ENCODE measurements at regions not wholly inside any gene's neighbourhood (a gene's known extent, or its start where the extent isn't known, plus 50 kb on each side); places are given as distances from the start of the nearest gene placed in this dataset.

- H3K9me3 ChIP-seq: no peaks in the 10 kb centered on the region
- H3K4me1 ChIP-seq: no peaks in the 10 kb centered on the region
- no peak for ATAC-seq (ENCODE audit: low FRiP score in 2 of 2)
- no peaks in the 10 kb centered on the region for H3K27me3 ChIP-seq
- no peak for DNase-seq
- H3K27ac ChIP-seq: no peak overlapping the region
- no peaks in the 10 kb centered on the region for H3K36me3 ChIP-seq
- H3K4me3 ChIP-seq: no peak overlapping the region
- TF ChIP-seq POLR2A (IDR thresholded peaks at IDR 0.05) (no peak), EP300 (IDR thresholded peaks at IDR 0.05) (no peak), CTCF (IDR thresholded peaks at IDR 0.05) (no peak), POLR2AphosphoS5 (IDR thresholded peaks at IDR 0.05) (no peak)
- 39 to 48% methylated on average over 11 of the region's 11 CpGs for WGBS, 2 donors
Observed at GRCh38 chr12:130266751-130267150, 70.9 kb upstream of the PIWIL1 start.

GRCh38 chr12:130280231-130280630, 57.5 kb upstream of the PIWIL1 start:
- Histone ChIP-seq H3K4me3 (peak overlapping the region in 1 of 4 donors; percentile 23), H3K9me3 (no peaks in the 10 kb centered on the region), H3K27ac (no peak overlapping the region), H3K27me3 (no peaks in the 10 kb centered on the region), H3K36me3 (no peaks in the 10 kb centered on the region), H3K4me1 (no peaks in the 10 kb centered on the region)
- ATAC-seq (ENCODE audit: low FRiP score in 2 of 2) (no peak), DNase-seq (no peak)
- WGBS, 2 donors: 30 to 45% methylated on average over 9 of the region's 9 CpGs
- TF ChIP-seq POLR2A (IDR thresholded peaks at IDR 0.05) (no peak), CTCF (IDR thresholded peaks at IDR 0.05) (no peak), POLR2AphosphoS5 (IDR thresholded peaks at IDR 0.05) (no peak), EP300 (IDR thresholded peaks at IDR 0.05) (no peak)

- H3K27me3 ChIP-seq: no peaks in the 10 kb centered on the region
- 74 to 79% methylated on average over 11 of the region's 11 CpGs for WGBS, 2 donors
- ATAC-seq (ENCODE audit: low FRiP score in 2 of 2): no peak
- no peak for DNase-seq
- H3K27ac ChIP-seq: no peak overlapping the region
- H3K4me1 ChIP-seq: no peaks in the 10 kb centered on the region
- H3K4me3 ChIP-seq: no peak overlapping the region
- no peaks in the 10 kb centered on the region for H3K36me3 ChIP-seq
- no peak for TF ChIP-seq CTCF (IDR thresholded peaks at IDR 0.05)
- TF ChIP-seq EP300 (IDR thresholded peaks at IDR 0.05): no peak
- TF ChIP-seq POLR2AphosphoS5 (IDR thresholded peaks at IDR 0.05): no peak
- TF ChIP-seq POLR2A (IDR thresholded peaks at IDR 0.05): no peak
- H3K9me3 ChIP-seq: no peaks in the 10 kb centered on the region
Observed at GRCh38 chr12:130280742-130281141, 56.9 kb upstream of the PIWIL1 start.

GRCh38 chr12:130281153-130281799, 56.4 kb upstream of the PIWIL1 start:
- Histone ChIP-seq H3K9me3 (no peaks in the 10 kb centered on the region), H3K4me3 (no peak overlapping the region), H3K27me3 (no peaks in the 10 kb centered on the region), H3K36me3 (no peaks in the 10 kb centered on the region), H3K4me1 (no peaks in the 10 kb centered on the region), H3K27ac (no peak overlapping the region)
- TF ChIP-seq POLR2A (IDR thresholded peaks at IDR 0.05) (no peak), CTCF (IDR thresholded peaks at IDR 0.05) (peak; percentile 35 to 71 (median 62))
- WGBS, 2 donors: 44 to 60% methylated on average over 22 to 30 of the region's 30 CpGs
- ATAC-seq (ENCODE audit: low FRiP score in 2 of 2): peak in 1 of 2 donors; percentile 83
- peak in 1 of 2 donors; percentile 90 for DNase-seq

- no peak overlapping the region for H3K27ac ChIP-seq
- H3K36me3 ChIP-seq: no peaks in the 10 kb centered on the region
- H3K4me1 ChIP-seq: no peaks in the 10 kb centered on the region
- no peak overlapping the region for H3K4me3 ChIP-seq
- TF ChIP-seq POLR2AphosphoS5 (IDR thresholded peaks at IDR 0.05) (no peak), CTCF (IDR thresholded peaks at IDR 0.05) (no peak), POLR2A (IDR thresholded peaks at IDR 0.05) (no peak), EP300 (IDR thresholded peaks at IDR 0.05) (no peak)
- 47 to 59% methylated on average over 6 to 8 of the region's 8 CpGs for WGBS, 2 donors
- no peak for DNase-seq
- no peak for ATAC-seq (ENCODE audit: low FRiP score in 2 of 2)
- no peaks in the 10 kb centered on the region for H3K27me3 ChIP-seq
- H3K9me3 ChIP-seq: no peaks in the 10 kb centered on the region
Observed at GRCh38 chr12:130286041-130286440, 51.6 kb upstream of the PIWIL1 start.
